HG03280 (cell line): ENCODE measurements at regions not wholly inside any gene's neighbourhood (a gene's known extent, or its start where the extent isn't known, plus 50 kb on each side); places are given as distances from the start of the nearest gene placed in this dataset.
"Not testable (repeated sequence)": the region's sequence is repeated elsewhere in the genome, so short reads cannot be mapped to it uniquely, and the experiment has no call there.

Source experiments
- ATAC-seq: cut with Tn5 transposase; IDR thresholded peaks from one replicate; pipeline ENCODE4 v1.9.1; 2021; ENCODE audit warnings: mild to moderate bottlenecking, moderate library complexity; ENCODE audit not compliant: unreplicated experiment

DNA sequence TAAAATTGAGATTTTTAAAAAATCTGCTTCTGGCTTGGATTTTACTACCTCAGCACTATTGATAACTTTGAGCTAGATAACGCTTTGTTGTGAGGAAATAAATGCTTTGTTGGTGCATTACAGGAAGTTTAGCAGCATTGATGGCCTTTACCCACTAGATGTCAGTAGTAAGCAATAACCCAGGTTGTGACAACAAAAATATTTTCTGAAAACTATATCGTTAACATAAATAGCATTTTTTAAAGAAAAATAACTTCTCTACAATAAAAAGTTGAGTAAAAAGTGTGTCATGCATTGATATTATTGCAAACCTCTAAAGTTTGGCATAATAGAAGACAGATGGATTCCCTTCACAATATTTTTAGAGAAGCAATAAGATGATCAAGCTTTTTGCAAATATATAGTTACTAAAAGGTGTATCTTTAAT lies 1246.5 kb downstream of the UQCRFS1 start:
- no peak for ATAC-seq

GRCh38 chr19:27964185-27964584 lies 1248.8 kb downstream of the UQCRFS1 start:
- ATAC-seq = no peak

DNA sequence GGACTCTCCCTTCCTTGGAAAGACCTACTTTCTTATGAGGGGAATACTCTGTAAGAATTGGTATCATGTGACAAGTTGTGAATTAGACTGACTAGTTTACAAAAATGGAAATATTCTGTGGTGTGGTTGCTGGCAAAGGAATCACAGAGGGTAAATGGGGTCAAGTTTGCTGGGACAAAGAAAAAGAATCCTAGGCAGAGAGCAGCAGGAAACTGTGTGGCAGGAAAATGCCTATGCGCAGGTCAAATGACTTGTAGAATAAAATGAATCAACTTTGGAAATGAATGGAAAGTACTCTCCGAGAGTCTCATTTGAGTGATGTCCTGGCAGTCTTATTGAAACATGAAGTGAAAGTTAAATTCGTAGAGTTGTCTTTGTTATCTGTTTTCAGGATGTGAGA lies 1250.7 kb downstream of the UQCRFS1 start:
- ATAC-seq = no peak

GRCh38 chr19:27955485-27956480 lies 1257.2 kb downstream of the UQCRFS1 start:
- ATAC-seq = no peak

GRCh38 chr19:27942607-27943006 lies 1270.3 kb downstream of the UQCRFS1 start:
- not testable (repeated sequence) for ATAC-seq

DNA sequence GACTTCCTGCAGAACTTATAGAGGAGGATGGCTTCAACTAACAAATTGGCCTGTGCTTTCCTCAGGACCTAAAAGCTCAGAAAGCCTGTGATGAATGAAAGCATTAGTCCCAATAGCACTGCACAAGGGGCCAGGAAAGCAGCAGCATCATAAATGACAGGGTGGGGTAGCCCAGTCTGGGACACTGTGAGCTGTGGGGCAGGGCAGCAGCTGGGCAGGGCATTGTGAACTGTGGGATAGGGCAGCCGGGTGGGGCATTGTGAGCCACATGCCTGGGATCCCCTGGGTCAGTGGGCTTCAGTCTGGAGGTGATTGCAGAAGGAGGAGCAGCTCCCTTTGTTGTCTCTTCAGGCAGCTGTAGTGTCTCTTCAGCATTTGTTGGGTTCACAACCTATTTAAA lies 1276.8 kb downstream of the UQCRFS1 start:
- no peak for ATAC-seq

DNA sequence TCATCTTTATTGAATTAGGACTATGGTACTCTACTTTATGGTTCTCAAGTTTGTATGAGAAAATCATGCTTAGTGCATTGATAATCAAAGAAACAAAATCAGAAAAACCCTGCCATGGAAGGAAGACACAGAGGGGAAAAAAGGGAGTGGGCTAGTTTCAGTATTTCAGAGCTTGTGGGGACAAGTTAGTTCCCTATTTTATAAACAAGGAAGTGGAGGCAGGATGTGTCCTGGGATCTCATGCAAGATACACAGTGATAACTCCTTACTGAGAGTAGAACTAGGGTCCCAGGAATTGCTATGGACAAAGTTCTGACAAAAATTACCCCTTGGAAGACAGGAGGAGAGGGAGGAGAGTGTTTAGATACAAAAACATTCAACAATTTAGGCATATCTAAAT lies 1277.3 kb downstream of the UQCRFS1 start:
- ATAC-seq = no peak

DNA sequence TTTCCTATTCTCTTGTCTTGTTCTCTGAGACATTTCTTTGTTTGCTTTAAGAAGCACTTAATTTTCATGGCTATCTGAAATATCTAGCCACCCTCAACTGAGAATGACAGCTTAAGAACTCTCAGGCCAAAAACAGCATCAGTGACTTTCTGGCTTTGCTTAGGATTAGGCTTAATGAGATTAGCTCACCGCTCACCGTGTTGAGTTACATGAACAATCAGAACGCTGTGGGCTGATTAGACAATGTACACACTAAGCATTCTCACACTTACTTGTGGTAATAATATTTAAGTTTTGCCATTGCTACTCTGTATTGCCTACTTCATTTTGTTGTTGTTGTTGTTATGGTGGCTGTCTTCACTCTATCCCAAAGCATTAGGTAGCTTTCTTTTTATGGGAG lies 1283.6 kb downstream of the UQCRFS1 start:
- no peak for ATAC-seq

- no peak for ATAC-seq
Observed at GRCh38 chr19:27925202-27925601, 1287.7 kb downstream of the UQCRFS1 start.

- ATAC-seq = no peak
Observed at GRCh38 chr19:27922970-27923369, 1290.0 kb downstream of the UQCRFS1 start.

- no peak for ATAC-seq
Observed at GRCh38 chr19:27920774-27921173, 1292.2 kb downstream of the UQCRFS1 start.

DNA sequence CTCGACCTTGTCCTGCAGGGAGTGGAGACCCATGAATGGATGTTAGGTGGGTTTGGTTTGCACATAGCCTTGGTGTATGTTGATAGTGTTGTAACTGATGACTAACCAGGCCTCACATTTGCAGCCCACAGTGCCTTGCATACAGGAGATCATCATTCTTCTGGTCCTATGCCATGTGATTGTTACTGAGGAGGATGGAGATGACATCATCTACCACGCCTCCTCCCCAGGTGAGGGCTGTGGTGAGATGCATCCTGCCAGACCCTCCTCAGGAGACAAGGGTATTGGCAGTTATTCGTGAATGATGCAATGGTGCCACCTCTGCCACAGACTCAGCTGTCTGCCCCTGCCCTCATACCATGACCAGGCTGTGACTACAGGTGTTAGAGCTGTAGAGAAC lies 1294.1 kb downstream of the UQCRFS1 start:
- ATAC-seq = no peak

GRCh38 chr19:27911122-27911898 lies 1301.6 kb downstream of the UQCRFS1 start:
- no peak for ATAC-seq

- no peak for ATAC-seq
Observed at GRCh38 chr19:27909861-27910260, 1303.1 kb downstream of the UQCRFS1 start.

GRCh38 chr19:27909185-27909840 lies 1303.6 kb downstream of the UQCRFS1 start:
- ATAC-seq = no peak

GRCh38 chr19:27906081-27906480 lies 1306.9 kb downstream of the UQCRFS1 start:
- no peak for ATAC-seq

DNA sequence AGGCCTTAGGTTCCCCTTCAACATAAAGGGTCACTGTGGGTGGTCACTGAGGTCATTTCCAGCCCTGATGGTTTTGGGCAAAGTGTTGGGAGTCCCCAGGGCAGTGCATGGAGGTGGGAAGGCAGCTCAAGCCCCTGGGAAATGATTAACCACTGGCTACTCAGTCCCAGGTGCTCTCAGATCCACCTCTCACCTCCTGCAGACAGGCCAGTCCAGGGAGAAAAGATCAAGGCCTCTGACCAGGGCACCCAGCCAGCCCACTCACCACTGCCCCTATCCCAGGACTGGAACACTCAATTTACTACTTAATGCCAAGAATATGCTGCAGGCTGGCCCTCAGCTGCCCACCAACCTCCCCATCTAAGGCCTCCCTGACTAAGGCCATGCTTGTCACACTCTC lies 1307.9 kb downstream of the UQCRFS1 start:
- no peak for ATAC-seq

- no peak for ATAC-seq
Observed at GRCh38 chr19:27901078-27901477, 1311.9 kb downstream of the UQCRFS1 start.

DNA sequence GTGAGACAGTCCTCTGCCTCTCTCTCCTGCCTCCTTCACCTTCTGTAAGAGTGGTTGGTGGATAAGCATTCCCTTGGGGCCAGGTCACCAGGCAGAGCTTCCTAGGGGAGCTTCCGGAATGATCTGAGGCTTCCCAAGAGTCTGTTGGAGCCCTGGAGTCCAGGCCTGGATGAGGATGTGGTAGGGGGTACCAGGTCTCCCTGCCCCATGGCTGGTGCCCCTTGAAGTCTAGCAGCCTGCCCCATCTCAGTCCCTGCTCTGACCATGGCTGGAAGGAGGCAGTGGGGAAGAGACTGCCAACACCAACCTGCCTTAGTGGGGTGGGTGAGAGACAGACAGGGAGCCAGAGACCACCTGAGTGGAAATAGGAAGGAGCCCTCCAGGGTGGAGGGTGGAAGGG lies 1316.9 kb downstream of the UQCRFS1 start:
- no peak for ATAC-seq

- ATAC-seq = no peak
Observed at GRCh38 chr19:27894906-27895754, 1317.8 kb downstream of the UQCRFS1 start.
